ENCODE measurements at regions not wholly inside any gene's neighbourhood (a gene's known extent, or its start where the extent isn't known, plus 50 kb on each side); places are given as distances from the start of the nearest gene placed in this dataset.

GRCh38 chr10:120993089-120993488, 141.9 kb downstream of the WDR11 start:
- Histone ChIP-seq H3F3A (ENCODE audit: insufficient read depth) (no peaks in the 10 kb centered on the region), H4K20me1 (ENCODE audit: low read depth, low read length) (no peaks in the 10 kb centered on the region), H3K27ac (ENCODE audit: low read depth, low read length) (no peak overlapping the region), H3K9ac (ENCODE audit: low read length) (no peak overlapping the region), H3K27me3 (ENCODE audit: low read length) (no peaks in the 10 kb centered on the region), H3K9me2 (replicated peaks; ENCODE audit: insufficient read depth, low read length) (no peaks in the 10 kb centered on the region), H3K4me2 (ENCODE audit: low read depth, low read length, poor library complexity, severe bottlenecking) (no peak overlapping the region), H3K9me3 (ENCODE audit: insufficient read depth, low read length) (peaks cover 15% of the 10 kb centered on the region), H2AFZ (ENCODE audit: low read depth, low read length, severe bottlenecking) (no peak overlapping the region), H3K4me3 (ENCODE audit: insufficient read depth, low read length, poor library complexity, severe bottlenecking) (no peak overlapping the region), H3K79me2 (ENCODE audit: insufficient read depth, low read length) (no peaks in the 10 kb centered on the region), H3K36me3 (ENCODE audit: low read length) (no peaks in the 10 kb centered on the region)
- TF ChIP-seq EZH2phosphoT487 (conservative IDR thresholded peaks at IDR 0.05; ENCODE audit: low read length) (no peak), CTCF (IDR thresholded peaks at IDR 0.05; ENCODE audit: insufficient read depth, low read length, poor library complexity, severe bottlenecking) (no peak)

GRCh38 chr10:120995768-120996167, 144.6 kb downstream of the WDR11 start:
- Histone ChIP-seq H3K27me3 (ENCODE audit: low read length) (peaks cover 4% of the 10 kb centered on the region; the same call in 1 of the 2 replicates), H2AFZ (ENCODE audit: low read depth, low read length, severe bottlenecking) (no peak overlapping the region), H3K9ac (ENCODE audit: low read length) (no peak overlapping the region), H3F3A (ENCODE audit: insufficient read depth) (no peaks in the 10 kb centered on the region), H3K27ac (ENCODE audit: low read depth, low read length) (no peak overlapping the region), H3K4me3 (ENCODE audit: insufficient read depth, low read length, poor library complexity, severe bottlenecking) (no peak overlapping the region), H3K9me2 (replicated peaks; ENCODE audit: insufficient read depth, low read length) (no peaks in the 10 kb centered on the region), H3K36me3 (ENCODE audit: low read length) (no peaks in the 10 kb centered on the region), H3K79me2 (ENCODE audit: insufficient read depth, low read length) (no peaks in the 10 kb centered on the region), H3K9me3 (ENCODE audit: insufficient read depth, low read length) (no peaks in the 10 kb centered on the region), H3K4me2 (ENCODE audit: low read depth, low read length, poor library complexity, severe bottlenecking) (no peak overlapping the region), H4K20me1 (ENCODE audit: low read depth, low read length) (no peaks in the 10 kb centered on the region)
- TF ChIP-seq CTCF (IDR thresholded peaks at IDR 0.05; ENCODE audit: insufficient read depth, low read length, poor library complexity, severe bottlenecking) (no peak), EZH2phosphoT487 (conservative IDR thresholded peaks at IDR 0.05; ENCODE audit: low read length) (no peak)

- Histone ChIP-seq H3K79me2 (ENCODE audit: insufficient read depth, low read length) (no peaks in the 10 kb centered on the region), H3K4me3 (ENCODE audit: insufficient read depth, low read length, poor library complexity, severe bottlenecking) (no peak overlapping the region), H3K27me3 (ENCODE audit: low read length) (peaks cover 4% of the 10 kb centered on the region; the same call in 1 of the 2 replicates), H3K9me3 (ENCODE audit: insufficient read depth, low read length) (no peaks in the 10 kb centered on the region), H3K4me2 (ENCODE audit: low read depth, low read length, poor library complexity, severe bottlenecking) (no peak overlapping the region), H3K36me3 (ENCODE audit: low read length) (no peaks in the 10 kb centered on the region), H3K9me2 (replicated peaks; ENCODE audit: insufficient read depth, low read length) (no peaks in the 10 kb centered on the region), H3K27ac (ENCODE audit: low read depth, low read length) (no peak overlapping the region), H2AFZ (ENCODE audit: low read depth, low read length, severe bottlenecking) (no peak overlapping the region), H4K20me1 (ENCODE audit: low read depth, low read length) (no peaks in the 10 kb centered on the region), H3F3A (ENCODE audit: insufficient read depth) (no peaks in the 10 kb centered on the region), H3K9ac (ENCODE audit: low read length) (no peak overlapping the region)
- TF ChIP-seq EZH2phosphoT487 (conservative IDR thresholded peaks at IDR 0.05; ENCODE audit: low read length) (no peak), CTCF (IDR thresholded peaks at IDR 0.05; ENCODE audit: insufficient read depth, low read length, poor library complexity, severe bottlenecking) (no peak)
Observed at GRCh38 chr10:120996456-120997034, 145.4 kb downstream of the WDR11 start.
